ENCODE measurements at regions not wholly inside any gene's neighbourhood (a gene's known extent, or its start where the extent isn't known, plus 50 kb on each side); places are given as distances from the start of the nearest gene placed in this dataset.

- DNase-seq (ENCODE audit: low spot score in 2 of 2, unreplicated experiment in 2 of 2): no peak
- peaks cover 9% of the 10 kb centered on the region for H3K4me1 Mint-ChIP-seq
- H3K4me3 Mint-ChIP-seq: no peak overlapping the region
- H3K27me3 Mint-ChIP-seq (ENCODE audit: low read depth): no peaks in the 10 kb centered on the region
- no peak for TF ChIP-seq CTCF (IDR thresholded peaks at IDR 0.05; ENCODE audit: unreplicated experiment)
- no peaks in the 10 kb centered on the region for H3K36me3 Mint-ChIP-seq
- H3K9me3 Mint-ChIP-seq: peaks cover 12% of the 10 kb centered on the region
- H3K27ac Mint-ChIP-seq: no peak overlapping the region
These were observed 147.3 kb downstream of the PFKFB3 start for GRCh38 chr10:6349846-6350535.

- Mint-ChIP-seq H3K36me3 (no peaks in the 10 kb centered on the region), H3K27ac (no peak overlapping the region), H3K27me3 (ENCODE audit: low read depth) (no peaks in the 10 kb centered on the region), H3K4me1 (peaks cover 9% of the 10 kb centered on the region), H3K4me3 (no peak overlapping the region), H3K9me3 (peaks cover 14% of the 10 kb centered on the region)
- no peak for DNase-seq (ENCODE audit: low spot score in 2 of 2, unreplicated experiment in 2 of 2)
- no peak for TF ChIP-seq CTCF (IDR thresholded peaks at IDR 0.05; ENCODE audit: unreplicated experiment)
These were observed 147.9 kb downstream of the PFKFB3 start for GRCh38 chr10:6350609-6351008.

DNA sequence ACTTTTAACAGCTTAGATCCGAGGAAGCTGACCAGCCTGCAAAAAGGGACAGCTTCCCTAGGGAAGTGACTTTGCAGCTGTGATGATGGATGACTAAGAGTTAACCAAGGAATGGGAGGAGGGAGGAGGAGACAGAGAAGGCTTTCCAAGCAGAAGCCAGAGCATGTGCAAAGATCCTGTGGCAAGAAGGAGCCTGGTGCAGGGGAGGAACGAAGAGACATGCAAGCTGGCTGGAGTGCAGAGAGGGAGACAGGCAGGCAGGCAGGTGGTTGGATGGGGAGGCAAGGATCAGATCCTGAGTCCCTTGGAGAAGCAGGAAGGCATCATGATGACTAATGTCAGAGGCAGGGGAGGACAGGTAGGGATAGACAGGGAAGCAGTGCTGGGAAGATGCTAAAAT lies 148.8 kb downstream of the PFKFB3 start:
- DNase-seq (ENCODE audit: low spot score in 2 of 2, unreplicated experiment in 2 of 2): no peak
- H3K36me3 Mint-ChIP-seq: peaks cover 2% of the 10 kb centered on the region
- no peaks in the 10 kb centered on the region for H3K27me3 Mint-ChIP-seq (ENCODE audit: low read depth)
- no peak overlapping the region for H3K27ac Mint-ChIP-seq
- no peak overlapping the region for H3K4me3 Mint-ChIP-seq
- H3K9me3 Mint-ChIP-seq: peaks cover 20% of the 10 kb centered on the region
- TF ChIP-seq CTCF (IDR thresholded peaks at IDR 0.05; ENCODE audit: unreplicated experiment): no peak
- H3K4me1 Mint-ChIP-seq: peaks cover 9% of the 10 kb centered on the region

DNA sequence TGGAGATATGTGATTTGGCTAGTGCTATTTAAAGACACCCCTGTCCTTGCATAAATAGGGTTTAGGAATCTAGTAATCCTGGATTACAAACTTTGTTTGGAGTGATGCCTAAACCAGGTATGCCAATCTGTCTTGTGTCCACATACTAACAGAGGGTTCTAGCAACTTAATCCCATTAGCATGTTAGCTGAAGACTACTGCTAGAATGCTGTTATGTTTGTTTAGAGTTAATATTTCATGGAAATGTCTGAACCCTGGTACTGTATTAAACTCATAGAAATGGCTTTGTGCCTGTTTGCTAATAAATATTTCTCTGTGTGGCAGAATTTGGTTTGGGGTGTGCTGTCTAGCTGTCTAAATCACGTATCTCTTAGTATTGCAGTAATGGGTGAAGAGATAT lies 150.8 kb downstream of the PFKFB3 start:
- Mint-ChIP-seq H3K36me3 (peaks cover 8% of the 10 kb centered on the region), H3K4me1 (peaks cover 2% of the 10 kb centered on the region)

GRCh38 chr10:6354168-6354772 lies 151.5 kb downstream of the PFKFB3 start:
- H3K27ac Mint-ChIP-seq: no peak overlapping the region
- no peaks in the 10 kb centered on the region for H3K27me3 Mint-ChIP-seq (ENCODE audit: low read depth)
- H3K4me1 Mint-ChIP-seq: no peaks in the 10 kb centered on the region
- peaks cover 10% of the 10 kb centered on the region for H3K36me3 Mint-ChIP-seq
- peaks cover 37% of the 10 kb centered on the region for H3K9me3 Mint-ChIP-seq
- TF ChIP-seq CTCF (IDR thresholded peaks at IDR 0.05; ENCODE audit: unreplicated experiment): no peak
- H3K4me3 Mint-ChIP-seq: no peak overlapping the region
- no peak for DNase-seq (ENCODE audit: low spot score in 2 of 2, unreplicated experiment in 2 of 2)

More for the DNA sequence above, 150.8 kb downstream of the PFKFB3 start:
- Mint-ChIP-seq H3K4me3 (no peak overlapping the region), H3K27me3 (ENCODE audit: low read depth) (no peaks in the 10 kb centered on the region), H3K9me3 (peaks cover 30% of the 10 kb centered on the region), H3K27ac (no peak overlapping the region)
- TF ChIP-seq CTCF (IDR thresholded peaks at IDR 0.05; ENCODE audit: unreplicated experiment): no peak
- no peak for DNase-seq (ENCODE audit: low spot score in 2 of 2, unreplicated experiment in 2 of 2)
